K562 (cell line): ENCODE measurements at regions not wholly inside any gene's neighbourhood (a gene's known extent, or its start where the extent isn't known, plus 50 kb on each side); places are given as distances from the start of the nearest gene placed in this dataset.
A peak's percentile ranks its signal among the peaks of the same experiment; 100 is the strongest.
"Not testable (repeated sequence)": the region's sequence is repeated elsewhere in the genome, so short reads cannot be mapped to it uniquely, and the experiment has no call there.

ENCODE experiments used
- ATAC-seq: fragments of 200-7000 bp; cut with Tn5 transposase; 3 replicates; pipeline ENCODE4 v1.9.1; 2020; ENCODE audit warnings: moderate library complexity
- BruUV-seq: library from RNA; stranded (reverse); fragments of 400-500 nt; replicated peaks from 2 replicates; lab custom pipeline; 2021; lab: Mats Ljungman, UMichigan
- CTCF ChIA-PET: fragments of 300-600 bp; formaldehyde crosslinking; extraction: SDS; loops from one replicate; lab custom pipeline; 2021; ENCODE audit warnings: low intra/inter-chr PET ratio; lab: Yijun Ruan, JAX
- POLR2A ChIA-PET: fragments of 300-600, 350-650 bp; sonication (Branson Sonifier 250); formaldehyde crosslinking; extraction: SDS; loops from one replicate; lab custom pipeline; 2021; ENCODE audit warnings: antibody characterized with exemption, inconsistent platforms; lab: Yijun Ruan, JAX
- DNase-seq, 4 experiments: peaks; one replicate each; pipeline versions ENCODE4 v3.0.0 to v3.0.0-alpha.2; 2011 to 2018; ENCODE audit warnings: low spot score in 3 of 4, mixed read lengths in 3 of 4; ENCODE audit errors: extremely low read depth in 1 of 4
- FAIRE-seq: peaks from 2 replicates; lab custom pipeline; 2011; peaks lifted over from hg19 to GRCh38; lab: Jason Lieb, UNC
- H2AFZ ChIP-seq: 2 replicates; pipeline ENCODE4 v1.6.0; 2011; ENCODE audit warnings: low read depth, low read length, control low read depth, inconsistent platforms
- H3K27ac ChIP-seq: fragments of 200-600 bp; 3 replicates; pipeline ENCODE4 v1.8.0; 2011; ENCODE audit warnings: low read depth, mild to moderate bottlenecking, control low read depth, inconsistent platforms, low read length, moderate library complexity, mixed read lengths; ENCODE audit errors: extremely low read depth
- H3K27me3 ChIP-seq, 2 experiments: fragments of 300-600 bp in 1 of 2; 2 replicates in 1 of 2; 3 replicates in 1 of 2; pipeline versions ENCODE4 v1.6.0 to v1.8.0; 2011; ENCODE audit warnings: inconsistent platforms in 2 of 2, low read length in 2 of 2, mild to moderate bottlenecking in 1 of 2, mixed read lengths in 1 of 2, moderate library complexity in 1 of 2; ENCODE audit not compliant: control insufficient read depth in 2 of 2, insufficient read depth in 2 of 2
- H3K36me3 ChIP-seq: fragments of 300-600 bp; 3 replicates; pipeline ENCODE4 v1.8.0; 2011; ENCODE audit warnings: mild to moderate bottlenecking, low read length, inconsistent platforms; ENCODE audit not compliant: control insufficient read depth, insufficient read depth
- H3K4me1 ChIP-seq, 2 experiments: fragments of 200-600 bp in 1 of 2; replicated peaks in 1 of 2; 2 replicates in 1 of 2; 3 replicates in 1 of 2; pipeline versions ENCODE4 v1.5.1 to v1.8.0; 2011; ENCODE audit warnings: inconsistent platforms in 2 of 2, low read length in 2 of 2, mild to moderate bottlenecking in 1 of 2, mixed read lengths in 1 of 2, moderate library complexity in 1 of 2; ENCODE audit not compliant: control insufficient read depth in 2 of 2, insufficient read depth in 2 of 2
- H3K4me2 ChIP-seq: 2 replicates; pipeline ENCODE4 v1.6.1; 2011; ENCODE audit warnings: low read length, control low read depth, inconsistent platforms, mixed read lengths; ENCODE audit not compliant: insufficient read depth
- H3K4me3 ChIP-seq: fragments of 200-600 bp; sonication (generic), shearing (Covaris generic); 2 replicates; pipeline ENCODE4 v1.5.1; 2016; ENCODE audit warnings: control low read depth, inconsistent platforms
- H3K79me2 ChIP-seq: fragments of 200-600 bp; 3 replicates; pipeline ENCODE4 v1.8.0; 2011; ENCODE audit warnings: low read length, inconsistent platforms; ENCODE audit not compliant: control insufficient read depth, insufficient read depth
- H3K9ac ChIP-seq, 2 experiments: 2 replicates each; pipeline versions ENCODE4 v1.6.0 to v1.6.1; 2011; ENCODE audit warnings: low read depth in 2 of 2, low read length in 2 of 2, control low read depth in 1 of 2, inconsistent platforms in 1 of 2, mild to moderate bottlenecking in 1 of 2, mixed read lengths in 1 of 2; ENCODE audit not compliant: insufficient read depth in 1 of 2
- H3K9me1 ChIP-seq: one replicate; pipeline ENCODE4 v1.6.0; 2011; ENCODE audit warnings: inconsistent platforms, mild to moderate bottlenecking, low read length, moderate library complexity; ENCODE audit not compliant: control insufficient read depth, insufficient read depth
- H3K9me3 ChIP-seq: replicated peaks from 2 replicates; pipeline ENCODE4 v1.5.1; 2011; ENCODE audit warnings: low read depth, low read length, inconsistent platforms; ENCODE audit not compliant: control insufficient read depth, insufficient read depth
- H4K20me1 ChIP-seq: replicated peaks from 2 replicates; pipeline ENCODE4 v1.6.1; 2011; ENCODE audit warnings: low read length, inconsistent platforms, mixed read lengths; ENCODE audit not compliant: control insufficient read depth, insufficient read depth
- CAMTA2 ChIP-seq: fragments of 250-450 bp; sonication (Bioruptor Pico); conservative IDR thresholded peaks from 2 replicates; pipeline ENCODE4 v1.5.1; 2022
- CTCFL ChIP-seq: IDR thresholded peaks from 2 replicates; pipeline ENCODE4 v1.6.1; 2011; ENCODE audit warnings: borderline replicate concordance, low read depth, mild to moderate bottlenecking, moderate library complexity, low read length; ENCODE audit not compliant: insufficient read depth, poor library complexity, severe bottlenecking
- MTA1 ChIP-seq: fragments of 450-650 bp; IDR thresholded peaks from 2 replicates; pipeline ENCODE4 v1.6.1; 2017; ENCODE audit warnings: borderline replicate concordance
- NBN ChIP-seq: fragments of 450-650 bp; IDR thresholded peaks from 2 replicates; pipeline ENCODE4 v1.6.1; 2016; ENCODE audit warnings: low read depth, mild to moderate bottlenecking
- RBM39 ChIP-seq: fragments of 200-400 bp; formaldehyde crosslinking; optimal IDR thresholded peaks from 2 replicates; pipeline ENCODE3; 2018; ENCODE audit warnings: low read depth, low read length
- ZNF143 ChIP-seq: sonication (generic); formaldehyde crosslinking; IDR thresholded peaks from 2 replicates; pipeline ENCODE4 v1.9.0; 2022; ENCODE audit warnings: mild to moderate bottlenecking, missing genetic modification reagents
- ZNF449 ChIP-seq: fragments of 250-450 bp; sonication (Bioruptor Pico); IDR thresholded peaks from 2 replicates; pipeline ENCODE4 v1.8.0; 2022; ENCODE audit warnings: moderate library complexity, mild to moderate bottlenecking, inconsistent platforms
- ZNF592 ChIP-seq: fragments of 450-650 bp; IDR thresholded peaks from 2 replicates; pipeline ENCODE4 v1.6.1; 2017; ENCODE audit warnings: antibody characterized with exemption, mild to moderate bottlenecking
- WGBS: fragments of 100-300 bp; shearing (Covaris generic); methylation state at CpG from one replicate; pipeline ENCODE4 v1.1.6; 2016; ENCODE audit warnings: low coverage, mixed read lengths; ENCODE audit not compliant: insufficient coverage; ENCODE audit errors: missing lambda C conversion rate; 5-methylcytosine and 5-hydroxymethylcytosine counted together
- in situ Hi-C: fragments of 300-500 bp; cut with MboI; formaldehyde crosslinking; loops from 4 replicates; pipeline ENCODE4 v1.15.0; 2018; ENCODE audit warnings: inconsistent platforms, mixed read lengths
- intact Hi-C: fragments of 100-400 bp; cut with micrococcal nuclease; formaldehyde crosslinking; loops from 2 replicates; pipeline ENCODE4 v1.14.2; 2022

DNA sequence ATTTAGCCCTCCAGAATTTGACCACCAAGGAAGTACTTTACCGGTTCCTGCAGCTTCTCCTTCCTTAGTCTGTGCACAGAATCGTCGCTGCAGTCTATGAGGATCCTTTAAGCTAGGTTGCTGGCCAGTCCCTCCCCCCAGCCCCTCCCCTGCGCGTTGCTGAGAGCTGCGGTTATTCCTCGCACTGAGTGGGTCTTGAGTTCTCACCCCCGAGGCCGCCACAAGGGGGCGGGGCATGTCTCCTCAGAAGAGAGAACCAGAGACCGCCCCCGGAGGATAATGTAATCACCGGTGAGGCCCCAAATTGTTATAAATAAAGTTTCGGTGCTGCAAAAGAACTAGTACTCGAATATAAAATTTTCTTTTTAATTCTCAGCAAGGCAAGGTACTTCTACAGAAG is 1184.9 kb upstream of the CDH2 start (continued):
- TF ChIP-seq ZNF449 (no peak), NBN (no peak), RBM39 (no peak), ZNF592 (no peak), ZNF143 (no peak), CTCFL (peak; percentile 4), CAMTA2 (CRISPR knock-in tag) (no peak), MTA1 (no peak)

GRCh38 chr18:29360659-29361058 is 1183.7 kb upstream of the CDH2 start:
- H3K9ac ChIP-seq, intact Hi-C loops, DNase-seq, H4K20me1 ChIP-seq, H2AFZ ChIP-seq, H3K9me3 ChIP-seq, in situ Hi-C loops, H3K4me3 ChIP-seq, H3K79me2 ChIP-seq, FAIRE-seq, BruUV-seq, H3K27ac ChIP-seq, H3K4me1 ChIP-seq, H3K27me3 ChIP-seq, H3K36me3 ChIP-seq, ATAC-seq, H3K4me2 ChIP-seq, CTCF ChIA-PET, POLR2A ChIA-PET, H3K9me1 ChIP-seq: not testable (repeated sequence)
- 4% methylated on average over 4 of the region's 4 CpGs for WGBS
